Endometrial microvascular endothelial cells (primary cell): ENCODE measurements at regions not wholly inside any gene's neighbourhood (a gene's known extent, or its start where the extent isn't known, plus 50 kb on each side); places are given as distances from the start of the nearest gene placed in this dataset.
"Not testable (repeated sequence)": the region's sequence is repeated elsewhere in the genome, so short reads cannot be mapped to it uniquely, and the experiment has no call there.

ENCODE experiments used
- in situ Hi-C: cut with HindIII; loops from 2 replicates; pipeline ENCODE4 v1.10.0; 2017; ENCODE audit warnings: low sequenced_read_pairs, low pct_unique_long_range_greater_than_20kb; ENCODE audit errors: inconsistent ontology term

GRCh38 chr6:100084316-100084990 is 90.4 kb upstream of the MCHR2 start:
- in situ Hi-C loops: no loop called here

DNA sequence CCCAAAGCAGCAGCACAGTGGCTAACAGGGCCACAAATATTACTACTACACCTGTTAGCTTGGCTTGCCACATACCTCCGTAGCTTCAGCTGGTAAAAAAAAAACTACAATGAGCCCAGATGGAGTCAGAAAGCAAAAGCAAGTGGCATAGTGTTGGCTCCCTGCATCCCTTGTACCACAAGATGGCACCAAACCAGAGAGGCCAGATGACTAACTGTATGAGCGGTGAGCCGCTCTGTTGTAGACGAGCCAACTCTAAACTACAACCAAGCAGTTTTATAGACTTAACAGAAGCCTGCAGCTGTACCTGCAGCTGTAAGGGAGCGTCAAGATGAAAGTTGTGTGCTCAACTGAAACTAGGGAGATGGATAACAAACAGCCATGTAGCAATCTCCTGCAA is 84.5 kb upstream of the MCHR2 start:
- in situ Hi-C loops: no loop called here

DNA sequence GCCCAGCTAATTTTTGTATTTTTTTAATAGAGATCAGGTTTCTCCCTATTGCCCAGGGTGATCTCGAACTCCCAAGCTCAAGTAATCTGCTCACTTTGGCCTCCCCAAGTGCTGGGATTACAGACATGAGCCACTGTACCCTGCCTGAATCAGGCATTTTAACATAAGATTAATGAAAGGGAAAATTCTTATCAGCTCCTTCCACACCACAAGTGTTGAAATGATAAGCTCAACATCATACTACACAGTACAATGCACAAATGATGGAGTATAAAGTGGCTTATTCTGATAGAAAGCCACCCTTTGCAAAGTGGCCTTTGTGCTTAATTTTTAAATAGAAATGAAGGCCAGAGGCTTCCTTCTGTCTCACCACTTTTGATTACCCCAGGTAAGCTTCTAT is 71.3 kb upstream of the MCHR2 start:
- in situ Hi-C loops: no loop called here

DNA sequence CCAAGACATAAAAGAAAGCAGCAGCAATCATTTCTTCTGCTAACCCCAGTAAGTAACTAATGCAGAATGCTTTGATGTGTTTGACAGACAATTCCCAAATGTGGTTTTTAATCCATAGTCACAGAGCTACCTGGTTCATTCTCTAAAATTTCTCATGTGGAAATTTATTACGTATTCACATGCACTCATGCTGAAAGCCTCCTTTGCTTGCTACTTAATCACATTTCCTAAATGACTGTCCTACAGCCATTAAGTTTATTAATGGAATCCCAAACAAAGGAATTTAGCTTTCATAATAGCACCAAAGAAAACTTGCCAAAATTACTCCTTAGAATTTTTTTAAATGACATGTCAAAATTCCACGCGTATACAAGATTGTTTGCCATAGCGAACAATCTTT is 68.6 kb upstream of the MCHR2 start:
- in situ Hi-C loops: no loop called here

- in situ Hi-C loops: no loop called here
These were observed 63.9 kb upstream of the MCHR2 start for GRCh38 chr6:100057941-100058340.

GRCh38 chr6:100050550-100050949 is 56.5 kb upstream of the MCHR2 start:
- in situ Hi-C loops: no loop called here

- in situ Hi-C loops: not testable (repeated sequence)
These were observed 49.9 kb upstream of the MCHR2 start for GRCh38 chr6:100043961-100044360.
